WERI-Rb-1 (cell line): ENCODE measurements at regions not wholly inside any gene's neighbourhood (a gene's known extent, or its start where the extent isn't known, plus 50 kb on each side); places are given as distances from the start of the nearest gene placed in this dataset.

Experiments used
- DNase-seq: peaks from one replicate; pipeline ENCODE4 v3.0.0-alpha.2; 2020
- H3K27ac ChIP-seq: fragments of 250-450 bp; sonication (Bioruptor Pico); 2 replicates; pipeline ENCODE4 v1.5.1; 2020; ENCODE audit warnings: mild to moderate bottlenecking, moderate library complexity
- H3K27me3 ChIP-seq: fragments of 250-450 bp; sonication (Bioruptor Pico); 2 replicates; pipeline ENCODE4 v1.5.1; 2021; ENCODE audit warnings: mild to moderate bottlenecking, low read depth, moderate library complexity; ENCODE audit not compliant: insufficient read depth, severe bottlenecking
- H3K36me3 ChIP-seq: fragments of 250-450 bp; sonication (Bioruptor Pico); 2 replicates; pipeline ENCODE4 v1.5.1; 2020; ENCODE audit warnings: mild to moderate bottlenecking, moderate library complexity
- H3K4me3 ChIP-seq: 2 replicates; pipeline ENCODE4 v1.5.1; 2011; ENCODE audit warnings: low read depth, mild to moderate bottlenecking, control low read depth, low read length
- H3K9me3 ChIP-seq: fragments of 250-450 bp; sonication (Bioruptor Pico); 2 replicates; pipeline ENCODE4 v1.5.1; 2021; ENCODE audit warnings: mild to moderate bottlenecking, moderate library complexity; ENCODE audit not compliant: severe bottlenecking
- TF ChIP-seq, protein P1 (sequence below): IDR thresholded peaks from 2 replicates; pipeline ENCODE4 v1.5.1; 2011; ENCODE audit warnings: low read depth, mild to moderate bottlenecking, control low read depth, inconsistent platforms, low read length

DNA sequence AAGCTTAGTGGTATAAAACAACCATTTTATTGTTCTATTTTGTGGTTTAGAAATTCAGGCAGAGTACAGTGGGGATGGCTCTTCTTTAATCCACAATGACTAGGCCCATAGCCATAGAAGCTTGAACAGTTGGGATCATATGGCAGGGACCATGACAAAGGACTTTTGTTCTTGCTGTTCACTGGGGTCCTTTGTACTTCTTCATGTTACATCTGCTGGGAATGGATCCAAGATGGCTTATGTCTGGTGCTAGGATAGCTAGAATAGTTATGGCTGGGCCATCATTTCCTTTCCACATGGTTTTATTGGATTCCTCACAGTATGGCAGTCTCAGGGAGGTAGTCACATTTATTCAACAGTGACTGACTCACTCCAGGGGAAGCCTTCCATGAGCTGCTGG is 427.9 kb upstream of the AGTR1 start:
- TF ChIP-seq, protein P1, sequence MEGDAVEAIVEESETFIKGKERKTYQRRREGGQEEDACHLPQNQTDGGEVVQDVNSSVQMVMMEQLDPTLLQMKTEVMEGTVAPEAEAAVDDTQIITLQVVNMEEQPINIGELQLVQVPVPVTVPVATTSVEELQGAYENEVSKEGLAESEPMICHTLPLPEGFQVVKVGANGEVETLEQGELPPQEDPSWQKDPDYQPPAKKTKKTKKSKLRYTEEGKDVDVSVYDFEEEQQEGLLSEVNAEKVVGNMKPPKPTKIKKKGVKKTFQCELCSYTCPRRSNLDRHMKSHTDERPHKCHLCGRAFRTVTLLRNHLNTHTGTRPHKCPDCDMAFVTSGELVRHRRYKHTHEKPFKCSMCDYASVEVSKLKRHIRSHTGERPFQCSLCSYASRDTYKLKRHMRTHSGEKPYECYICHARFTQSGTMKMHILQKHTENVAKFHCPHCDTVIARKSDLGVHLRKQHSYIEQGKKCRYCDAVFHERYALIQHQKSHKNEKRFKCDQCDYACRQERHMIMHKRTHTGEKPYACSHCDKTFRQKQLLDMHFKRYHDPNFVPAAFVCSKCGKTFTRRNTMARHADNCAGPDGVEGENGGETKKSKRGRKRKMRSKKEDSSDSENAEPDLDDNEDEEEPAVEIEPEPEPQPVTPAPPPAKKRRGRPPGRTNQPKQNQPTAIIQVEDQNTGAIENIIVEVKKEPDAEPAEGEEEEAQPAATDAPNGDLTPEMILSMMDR = no peak
- Histone ChIP-seq H3K9me3 (no peaks in the 10 kb centered on the region), H3K4me3 (no peak overlapping the region), H3K27me3 (no peaks in the 10 kb centered on the region), H3K27ac (no peak overlapping the region), H3K36me3 (no peaks in the 10 kb centered on the region)
- no peak for DNase-seq

DNA sequence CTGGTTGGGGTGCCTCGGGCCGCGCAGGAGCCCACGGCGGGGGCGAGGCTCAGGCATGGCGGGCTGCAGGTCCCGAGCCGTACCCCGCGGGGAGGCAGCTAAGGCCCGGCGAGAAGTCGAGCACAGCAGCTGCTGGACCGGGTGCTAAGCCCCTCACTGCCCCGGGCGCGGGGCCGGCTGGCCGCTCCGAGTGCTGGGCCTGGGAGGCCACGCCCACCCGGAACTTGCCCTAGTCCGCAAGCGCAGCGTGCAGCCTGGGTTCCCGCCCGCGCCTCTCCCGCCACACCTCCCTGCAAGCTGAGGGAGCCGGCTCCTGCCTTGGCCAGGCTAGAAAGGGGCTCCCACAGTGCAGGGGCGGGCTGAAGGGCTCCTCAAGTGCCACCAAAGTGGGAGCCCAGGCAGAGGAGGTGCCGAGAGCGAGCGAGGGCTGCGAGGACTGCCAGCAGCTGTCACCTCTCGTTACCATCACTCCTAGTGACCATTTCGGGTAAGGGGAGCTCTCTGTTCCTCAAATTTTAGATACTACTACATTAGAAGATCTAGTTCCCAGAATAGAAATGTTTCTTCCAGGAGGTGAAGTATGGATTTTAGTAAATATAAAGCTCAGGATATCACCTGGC is 417.0 kb upstream of the AGTR1 start:
- Histone ChIP-seq H3K36me3 (no peaks in the 10 kb centered on the region), H3K27ac (no peak overlapping the region), H3K4me3 (no peak overlapping the region), H3K27me3 (no peaks in the 10 kb centered on the region), H3K9me3 (no peaks in the 10 kb centered on the region)
- no peak for DNase-seq
- TF ChIP-seq, protein P1 = no peak

GRCh38 chr3:148289159-148289558 is 408.5 kb upstream of the AGTR1 start:
- Histone ChIP-seq H3K4me3 (no peak overlapping the region), H3K27me3 (no peaks in the 10 kb centered on the region)
- TF ChIP-seq, protein P1 = no peak

DNA sequence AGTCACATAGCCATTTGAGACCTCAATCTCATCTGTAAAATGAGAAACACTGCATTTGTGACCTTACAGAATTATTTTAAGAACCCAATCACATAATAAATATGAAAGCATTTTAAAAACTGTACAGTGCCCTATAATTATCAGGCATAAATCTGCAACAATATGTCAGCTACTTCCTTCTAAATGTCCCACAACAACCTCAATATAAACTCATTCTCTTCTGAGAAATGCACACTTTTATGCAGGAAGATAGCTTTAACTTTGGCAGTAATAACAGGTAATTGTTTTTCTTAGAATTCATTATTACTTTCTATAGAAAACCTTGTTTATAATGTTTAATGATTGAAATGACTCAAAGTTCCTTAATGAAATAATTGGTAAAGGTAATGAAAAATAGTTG is 400.7 kb upstream of the AGTR1 start:
- Histone ChIP-seq H3K36me3 (no peaks in the 10 kb centered on the region), H3K27ac (no peak overlapping the region), H3K9me3 (no peaks in the 10 kb centered on the region), H3K4me3 (no peak overlapping the region), H3K27me3 (no peaks in the 10 kb centered on the region)
- no peak for DNase-seq
- TF ChIP-seq, protein P1 = no peak

More at GRCh38 chr3:148289159-148289558, 408.5 kb upstream of the AGTR1 start:
- no peak for DNase-seq
- Histone ChIP-seq H3K36me3 (no peaks in the 10 kb centered on the region), H3K9me3 (no peaks in the 10 kb centered on the region), H3K27ac (no peak overlapping the region)

GRCh38 chr3:148307443-148307843 is 390.3 kb upstream of the AGTR1 start:
- H3K9me3 ChIP-seq = no peaks in the 10 kb centered on the region
- H3K36me3 ChIP-seq = no peaks in the 10 kb centered on the region
- no peak overlapping the region for H3K4me3 ChIP-seq
- H3K27me3 ChIP-seq = no peaks in the 10 kb centered on the region
- TF ChIP-seq, protein P1 = no peak
- no peak overlapping the region for H3K27ac ChIP-seq
- no peak for DNase-seq
